Thymus (tissue), 11 donors: ENCODE measurements at regions not wholly inside any gene's neighbourhood (a gene's known extent, or its start where the extent isn't known, plus 50 kb on each side); places are given as distances from the start of the nearest gene placed in this dataset.

ENCODE experiments used
- DNase-seq, 9 donors: peaks; one replicate each; pipeline ENCODE4 v3.0.0-alpha.2; 2013; ENCODE audit warnings: low spot score in 9 of 9, low read depth in 6 of 9, missing footprints in 1 of 9
- H3K27ac ChIP-seq, 2 donors: one replicate each; pipeline ENCODE4 v1.5.1; 2013; ENCODE audit warnings: control low read depth in 1 of 2, low read depth in 1 of 2, low read length in 1 of 2, mild to moderate bottlenecking in 1 of 2, moderate library complexity in 1 of 2
- H3K27me3 ChIP-seq, 2 donors: one replicate each; pipeline ENCODE4 v1.5.1; 2013; ENCODE audit warnings: low read length in 1 of 2; ENCODE audit not compliant: control insufficient read depth in 2 of 2, insufficient read depth in 1 of 2
- H3K36me3 ChIP-seq, 2 donors: one replicate each; pipeline ENCODE4 v1.5.1; 2013; ENCODE audit warnings: low read length in 1 of 2, mild to moderate bottlenecking in 1 of 2, moderate library complexity in 1 of 2; ENCODE audit not compliant: control insufficient read depth in 2 of 2, insufficient read depth in 2 of 2
- H3K4me1 ChIP-seq, 2 donors: one replicate each; pipeline ENCODE4 v1.5.1; 2013; ENCODE audit warnings: low read length in 2 of 2; ENCODE audit not compliant: control insufficient read depth in 2 of 2, insufficient read depth in 2 of 2
- H3K4me3 ChIP-seq, 2 donors: one replicate each; pipeline ENCODE4 v1.5.1; 2013; ENCODE audit warnings: low read length in 2 of 2, control low read depth in 1 of 2, mild to moderate bottlenecking in 1 of 2
- H3K9me3 ChIP-seq, 2 donors: one replicate each; pipeline ENCODE4 v1.5.1; 2013; ENCODE audit warnings: low read length in 1 of 2, mild to moderate bottlenecking in 1 of 2; ENCODE audit not compliant: control insufficient read depth in 2 of 2, insufficient read depth in 1 of 2
- WGBS: extraction: QIAGEN DNeasy Blood & Tissue Kit; methylation state at CpG from one replicate; pipeline ENCODE4 v1.1.7; 2013; 5-methylcytosine and 5-hydroxymethylcytosine counted together
- donor health status: healthy.

GRCh38 chr2:45145073-45145899 is 136.0 kb upstream of the SIX2 start:
- Histone ChIP-seq H3K27ac (peak overlapping the region in 1 of 2 donors; percentile 68), H3K27me3 (no peaks in the 10 kb centered on the region), H3K36me3 (no peaks in the 10 kb centered on the region), H3K9me3 (peaks cover 0 to 3% of the 10 kb centered on the region in 2 donors), H3K4me3 (no peak overlapping the region), H3K4me1 (peaks cover 0 to 20% of the 10 kb centered on the region in 2 donors)
- DNase-seq: peak in 1 of 9 donors; percentile 34
- 85% methylated on average over 14 of the region's 14 CpGs for WGBS

- no peak for DNase-seq
- Histone ChIP-seq H3K36me3 (no peaks in the 10 kb centered on the region), H3K9me3 (peaks cover 0 to 3% of the 10 kb centered on the region in 2 donors), H3K4me1 (peaks cover 0 to 29% of the 10 kb centered on the region in 2 donors), H3K27ac (no peak overlapping the region), H3K27me3 (no peaks in the 10 kb centered on the region), H3K4me3 (no peak overlapping the region)
- 92% methylated on average over 5 of the region's 5 CpGs for WGBS
Observed at GRCh38 chr2:45141883-45142866, 132.9 kb upstream of the SIX2 start.

GRCh38 chr2:45140675-45141074 is 131.4 kb upstream of the SIX2 start:
- peaks cover 0 to 29% of the 10 kb centered on the region in 2 donors for H3K4me1 ChIP-seq
- no peak overlapping the region for H3K27ac ChIP-seq
- DNase-seq: no peak
- H3K36me3 ChIP-seq: no peaks in the 10 kb centered on the region
- peaks cover 0 to 3% of the 10 kb centered on the region in 2 donors for H3K9me3 ChIP-seq
- no peak overlapping the region for H3K4me3 ChIP-seq
- 96% methylated on average over 3 of the region's 3 CpGs for WGBS
- no peaks in the 10 kb centered on the region for H3K27me3 ChIP-seq

GRCh38 chr2:45138904-45139303 is 129.7 kb upstream of the SIX2 start:
- Histone ChIP-seq H3K27ac (no peak overlapping the region), H3K4me3 (no peak overlapping the region), H3K27me3 (no peaks in the 10 kb centered on the region), H3K4me1 (peaks cover 0 to 24% of the 10 kb centered on the region in 2 donors), H3K36me3 (no peaks in the 10 kb centered on the region), H3K9me3 (no peaks in the 10 kb centered on the region)
- 93% methylated on average over 4 of the region's 4 CpGs for WGBS
- DNase-seq: no peak

- Histone ChIP-seq H3K4me1 (peaks cover 0 to 20% of the 10 kb centered on the region in 2 donors), H3K27me3 (no peaks in the 10 kb centered on the region), H3K27ac (no peak overlapping the region), H3K9me3 (no peaks in the 10 kb centered on the region), H3K4me3 (no peak overlapping the region), H3K36me3 (no peaks in the 10 kb centered on the region)
- WGBS: 94% methylated on average over 8 of the region's 8 CpGs
- peak in 1 of 9 donors; percentile 24 for DNase-seq
Observed at GRCh38 chr2:45137966-45138695, 128.9 kb upstream of the SIX2 start.

GRCh38 chr2:45134726-45135125 is 125.5 kb upstream of the SIX2 start:
- Histone ChIP-seq H3K9me3 (peaks cover 0 to 3% of the 10 kb centered on the region in 2 donors), H3K36me3 (no peaks in the 10 kb centered on the region), H3K27ac (no peak overlapping the region), H3K4me3 (no peak overlapping the region), H3K4me1 (peaks cover 0 to 20% of the 10 kb centered on the region in 2 donors), H3K27me3 (no peaks in the 10 kb centered on the region)
- WGBS: 13% methylated on average over 3 of the region's 3 CpGs
- peak in 7 of 9 donors; percentile 14 to 71 (median 37) for DNase-seq

- H3K4me3 ChIP-seq: no peak overlapping the region
- H3K36me3 ChIP-seq: no peaks in the 10 kb centered on the region
- H3K27ac ChIP-seq: no peak overlapping the region
- no peak for DNase-seq
- H3K4me1 ChIP-seq: peaks cover 0 to 20% of the 10 kb centered on the region in 2 donors
- H3K27me3 ChIP-seq: no peaks in the 10 kb centered on the region
- H3K9me3 ChIP-seq: peaks cover 0 to 3% of the 10 kb centered on the region in 2 donors
- 62% methylated on average over 1 of the region's 1 CpG for WGBS
Observed at GRCh38 chr2:45134014-45134413, 124.8 kb upstream of the SIX2 start.

GRCh38 chr2:45132551-45132950 is 123.3 kb upstream of the SIX2 start:
- no peak for DNase-seq
- no peaks in the 10 kb centered on the region for H3K36me3 ChIP-seq
- peaks cover 0 to 3% of the 10 kb centered on the region in 2 donors for H3K9me3 ChIP-seq
- H3K27ac ChIP-seq: no peak overlapping the region
- 92% methylated on average over 4 of the region's 4 CpGs for WGBS
- no peak overlapping the region for H3K4me3 ChIP-seq
- H3K4me1 ChIP-seq: peaks cover 0 to 11% of the 10 kb centered on the region in 2 donors
- H3K27me3 ChIP-seq: no peaks in the 10 kb centered on the region
